ENCODE measurements at regions not wholly inside any gene's neighbourhood (a gene's known extent, or its start where the extent isn't known, plus 50 kb on each side); places are given as distances from the start of the nearest gene placed in this dataset.

DNA sequence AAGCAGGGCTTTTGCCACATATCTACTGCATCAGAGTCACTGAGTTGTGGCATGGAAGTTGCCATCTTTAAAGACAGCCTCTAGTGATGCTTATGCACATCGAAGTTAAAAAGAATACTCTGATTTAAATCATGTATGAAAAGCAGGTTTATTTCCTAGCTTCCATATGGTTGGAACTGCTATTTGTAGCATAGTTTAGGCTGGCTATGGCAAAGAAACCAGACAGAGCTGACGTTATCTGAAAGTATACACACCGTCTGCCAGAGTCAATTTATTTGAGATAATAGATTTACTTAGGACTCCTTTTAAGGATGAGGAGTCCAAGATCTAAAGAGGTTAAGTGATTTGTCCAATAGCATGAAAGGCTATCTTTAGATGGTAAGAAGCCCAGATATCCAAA, 536.9 kb upstream of the ADGRL4 start:
- Histone ChIP-seq H3K27me3 (ENCODE audit: control insufficient read depth in 2 of 2, insufficient read depth in 2 of 2, low read length in 2 of 2) (no peaks in the 10 kb centered on the region), H3K9me3 (replicated peaks in 1 of 2; ENCODE audit: control insufficient read depth in 1 of 2, insufficient read depth in 1 of 2, low read length in 2 of 2) (peaks cover 7 to 9% of the 10 kb centered on the region in 2 donors), H3K4me1 (ENCODE audit: control insufficient read depth in 1 of 2, insufficient read depth in 2 of 2, low read length in 2 of 2) (no peaks in the 10 kb centered on the region), H3K36me3 (replicated peaks in 1 of 2; ENCODE audit: control insufficient read depth in 1 of 2, insufficient read depth in 2 of 2, low read length in 2 of 2) (no peaks in the 10 kb centered on the region), H3K79me2 (ENCODE audit: insufficient read depth, low read length) (no peaks in the 10 kb centered on the region), H3K9ac (ENCODE audit: insufficient read depth, low read length, poor library complexity, severe bottlenecking) (no peak overlapping the region), H4K20me1 (ENCODE audit: insufficient read depth, low read length) (no peaks in the 10 kb centered on the region), H3K4me2 (replicated peaks; ENCODE audit: extremely low read depth, low read length, poor library complexity, severe bottlenecking) (no peak overlapping the region), H2AFZ (ENCODE audit: insufficient read depth, low read depth, low read length, poor library complexity, severe bottlenecking) (no peak overlapping the region), H3K4me3 (replicated peaks in 1 of 3; ENCODE audit: low read depth in 2 of 3, low read length in 3 of 3) (no peak overlapping the region), H3K27ac (ENCODE audit: low read depth in 1 of 2, low read length in 2 of 2) (no peak overlapping the region)
- peaks cover 0 to 7% (median 3%) of the 10 kb centered on the region in 7 donors for H3K9me3 Mint-ChIP-seq
- H3K4me3 Mint-ChIP-seq: no peak overlapping the region
- WGBS (ENCODE audit: insufficient coverage): 94% methylated on average over 2 of the region's 3 CpGs
- no peak for DNase-seq
- H3K27ac Mint-ChIP-seq: no peak overlapping the region
- H3K27me3 Mint-ChIP-seq (ENCODE audit: low read depth in 3 of 3): no peaks in the 10 kb centered on the region
- H3K4me1 Mint-ChIP-seq: no peaks in the 10 kb centered on the region
- TF ChIP-seq, protein P1, sequence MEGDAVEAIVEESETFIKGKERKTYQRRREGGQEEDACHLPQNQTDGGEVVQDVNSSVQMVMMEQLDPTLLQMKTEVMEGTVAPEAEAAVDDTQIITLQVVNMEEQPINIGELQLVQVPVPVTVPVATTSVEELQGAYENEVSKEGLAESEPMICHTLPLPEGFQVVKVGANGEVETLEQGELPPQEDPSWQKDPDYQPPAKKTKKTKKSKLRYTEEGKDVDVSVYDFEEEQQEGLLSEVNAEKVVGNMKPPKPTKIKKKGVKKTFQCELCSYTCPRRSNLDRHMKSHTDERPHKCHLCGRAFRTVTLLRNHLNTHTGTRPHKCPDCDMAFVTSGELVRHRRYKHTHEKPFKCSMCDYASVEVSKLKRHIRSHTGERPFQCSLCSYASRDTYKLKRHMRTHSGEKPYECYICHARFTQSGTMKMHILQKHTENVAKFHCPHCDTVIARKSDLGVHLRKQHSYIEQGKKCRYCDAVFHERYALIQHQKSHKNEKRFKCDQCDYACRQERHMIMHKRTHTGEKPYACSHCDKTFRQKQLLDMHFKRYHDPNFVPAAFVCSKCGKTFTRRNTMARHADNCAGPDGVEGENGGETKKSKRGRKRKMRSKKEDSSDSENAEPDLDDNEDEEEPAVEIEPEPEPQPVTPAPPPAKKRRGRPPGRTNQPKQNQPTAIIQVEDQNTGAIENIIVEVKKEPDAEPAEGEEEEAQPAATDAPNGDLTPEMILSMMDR (IDR thresholded peaks at IDR 0.05): no peak
- intact Hi-C loops (cut with micrococcal nuclease): no loop called here
- no peaks in the 10 kb centered on the region for H3K36me3 Mint-ChIP-seq

DNA sequence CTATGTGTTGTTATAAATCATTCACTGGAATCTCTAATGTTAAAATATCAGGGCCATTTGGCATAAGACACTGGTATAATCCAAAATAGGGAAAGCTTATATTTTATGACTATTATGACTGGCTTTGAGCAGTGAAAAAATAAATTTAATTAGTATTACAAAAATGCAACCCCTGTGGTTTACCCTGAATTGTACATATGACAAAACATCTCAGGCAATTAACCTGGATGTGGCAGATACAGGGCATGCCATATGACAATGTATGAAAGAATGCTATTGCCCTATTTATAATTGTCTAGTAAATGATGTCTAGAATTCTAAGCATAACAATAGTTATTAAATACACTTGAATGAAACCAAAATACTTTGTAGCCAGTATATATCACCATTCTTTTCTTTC, 532.5 kb upstream of the ADGRL4 start:
- Histone ChIP-seq H3K36me3 (replicated peaks in 1 of 2; ENCODE audit: control insufficient read depth in 1 of 2, insufficient read depth in 2 of 2, low read length in 2 of 2) (no peaks in the 10 kb centered on the region), H3K9ac (ENCODE audit: insufficient read depth, low read length, poor library complexity, severe bottlenecking) (no peak overlapping the region), H2AFZ (ENCODE audit: insufficient read depth, low read depth, low read length, poor library complexity, severe bottlenecking) (no peak overlapping the region), H3K9me3 (replicated peaks in 1 of 2; ENCODE audit: control insufficient read depth in 1 of 2, insufficient read depth in 1 of 2, low read length in 2 of 2) (peaks cover 3 to 9% of the 10 kb centered on the region in 2 donors), H3K4me2 (replicated peaks; ENCODE audit: extremely low read depth, low read length, poor library complexity, severe bottlenecking) (no peak overlapping the region), H3K79me2 (ENCODE audit: insufficient read depth, low read length) (no peaks in the 10 kb centered on the region), H3K27me3 (ENCODE audit: control insufficient read depth in 2 of 2, insufficient read depth in 2 of 2, low read length in 2 of 2) (no peaks in the 10 kb centered on the region), H3K4me1 (ENCODE audit: control insufficient read depth in 1 of 2, insufficient read depth in 2 of 2, low read length in 2 of 2) (no peaks in the 10 kb centered on the region), H4K20me1 (ENCODE audit: insufficient read depth, low read length) (no peaks in the 10 kb centered on the region), H3K4me3 (replicated peaks in 1 of 3; ENCODE audit: low read depth in 2 of 3, low read length in 3 of 3) (no peak overlapping the region), H3K27ac (ENCODE audit: low read depth in 1 of 2, low read length in 2 of 2) (no peak overlapping the region)
- intact Hi-C loops (cut with micrococcal nuclease): no loop called here
- TF ChIP-seq, protein P1 (IDR thresholded peaks at IDR 0.05): no peak
- Mint-ChIP-seq H3K4me1 (no peaks in the 10 kb centered on the region), H3K27me3 (ENCODE audit: low read depth in 3 of 3) (no peaks in the 10 kb centered on the region), H3K36me3 (no peaks in the 10 kb centered on the region), H3K9me3 (peaks cover 0 to 7% (median 1%) of the 10 kb centered on the region in 7 donors), H3K27ac (no peak overlapping the region), H3K4me3 (no peak overlapping the region)
- DNase-seq: no peak
